NCI-H774 (cell line): ENCODE measurements at regions not wholly inside any gene's neighbourhood (a gene's known extent, or its start where the extent isn't known, plus 50 kb on each side); places are given as distances from the start of the nearest gene placed in this dataset.
"Not testable (repeated sequence)": the region's sequence is repeated elsewhere in the genome, so short reads cannot be mapped to it uniquely, and the experiment has no call there.

Experiments
- DNase-seq: peaks from one replicate; lab custom pipeline; 2025; lab: John Stamatoyannopoulos, UW

DNA sequence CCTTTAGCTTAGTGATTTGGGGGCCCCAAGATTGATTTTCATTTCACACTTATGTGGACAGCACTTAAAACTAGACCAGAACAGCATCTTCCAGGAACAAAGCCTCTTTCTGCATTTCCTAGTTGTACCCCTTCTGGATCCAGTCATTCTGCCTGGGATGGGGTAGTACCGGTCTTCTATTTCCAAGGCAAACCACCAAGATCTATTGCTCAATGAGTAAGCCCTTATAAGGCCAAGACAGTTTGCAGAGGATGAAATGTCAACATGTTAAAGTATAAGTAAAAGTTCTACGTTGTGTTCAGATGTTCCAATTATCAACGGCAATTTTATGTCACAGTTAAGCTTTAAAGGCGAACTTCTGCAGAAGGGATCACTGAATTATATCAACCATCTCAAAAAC is 106.9 kb upstream of the ZNF746 start:
- no peak for DNase-seq

DNA sequence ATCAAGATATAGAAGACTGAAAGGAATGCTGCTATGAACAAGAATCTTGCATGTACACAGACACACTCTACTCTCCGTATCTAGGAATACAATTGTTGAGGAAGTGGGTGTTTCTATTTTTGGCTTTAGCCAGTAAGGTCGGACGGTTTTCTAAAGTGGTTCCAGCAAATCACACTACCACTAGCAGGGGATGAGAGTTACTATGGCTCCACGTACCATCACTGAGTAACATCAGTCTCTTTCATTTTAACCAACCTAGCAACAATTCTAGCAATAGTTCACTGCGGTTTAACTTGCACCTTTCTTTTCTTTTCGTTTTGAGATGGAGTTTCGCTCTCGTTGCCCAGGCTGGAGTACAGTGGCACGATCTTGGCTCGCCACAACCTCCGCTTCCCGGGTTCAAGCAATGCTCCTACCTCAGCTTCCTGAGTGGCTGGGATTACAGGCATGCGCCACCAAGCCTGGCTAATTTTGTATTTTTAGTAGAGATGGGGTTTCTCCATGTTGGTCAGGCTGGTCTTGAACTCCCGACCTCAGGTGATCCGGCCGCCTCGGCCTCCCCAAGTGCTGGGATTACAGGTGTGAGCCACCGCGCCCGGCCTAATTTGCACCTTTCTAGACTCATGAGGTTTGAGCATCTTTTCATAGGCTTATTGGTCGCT is 103.2 kb upstream of the ZNF746 start:
- DNase-seq = not testable (repeated sequence)

DNA sequence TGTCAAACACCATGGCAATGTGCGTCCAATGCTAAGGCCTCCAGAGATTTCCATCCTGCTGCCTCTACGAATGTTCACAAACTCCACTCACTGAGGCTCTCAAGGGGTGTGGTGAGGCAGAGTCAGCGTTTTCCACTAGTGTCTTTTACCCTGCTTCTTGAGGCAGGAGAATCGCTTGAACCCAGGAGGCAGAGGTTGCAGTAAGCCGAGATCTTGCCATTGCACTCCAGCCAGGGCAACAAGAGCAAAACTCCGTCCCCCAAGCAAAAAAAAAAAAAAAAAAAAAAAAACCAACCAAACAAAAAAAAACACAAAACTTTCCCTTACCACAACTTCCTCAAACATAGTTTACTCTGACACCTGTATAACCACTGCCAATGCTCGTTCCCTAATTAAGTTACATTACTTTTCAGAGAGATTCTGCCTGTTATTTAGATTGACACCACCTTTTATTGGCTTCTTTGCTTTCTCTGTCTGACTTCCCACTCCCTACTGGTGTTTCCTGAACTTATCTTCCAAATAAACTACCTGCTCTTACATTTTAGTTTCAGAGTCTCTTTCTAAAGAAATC is 102.1 kb upstream of the ZNF746 start:
- no peak for DNase-seq

DNA sequence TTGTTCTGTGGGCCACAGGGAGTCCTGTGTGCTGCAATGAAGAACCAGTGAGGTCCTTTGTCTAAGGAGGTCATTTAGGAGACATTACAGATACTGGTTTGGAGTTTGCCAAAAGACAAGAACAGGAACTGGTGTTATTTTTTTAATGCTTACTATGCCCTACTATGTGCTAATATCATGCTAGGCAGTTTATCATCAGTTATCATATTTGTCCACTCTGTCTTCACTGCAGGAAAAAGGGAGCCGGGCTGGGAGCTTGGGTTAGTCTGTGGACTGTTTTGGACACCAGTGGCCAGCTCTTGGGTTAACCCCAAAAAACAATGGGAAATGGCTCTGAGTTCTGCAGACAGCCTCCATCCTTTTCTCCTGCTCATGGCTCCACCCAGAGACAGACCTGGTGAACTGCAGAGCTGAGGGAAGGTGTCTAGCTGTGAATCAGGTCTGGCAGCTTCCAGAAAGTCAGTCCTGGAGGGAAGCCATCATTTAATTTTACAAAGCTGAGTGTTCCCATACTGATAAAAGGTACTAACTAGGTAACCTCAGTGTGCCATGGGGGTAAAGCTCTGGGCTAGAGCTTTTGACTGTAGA is 101.2 kb upstream of the ZNF746 start:
- DNase-seq = no peak

DNA sequence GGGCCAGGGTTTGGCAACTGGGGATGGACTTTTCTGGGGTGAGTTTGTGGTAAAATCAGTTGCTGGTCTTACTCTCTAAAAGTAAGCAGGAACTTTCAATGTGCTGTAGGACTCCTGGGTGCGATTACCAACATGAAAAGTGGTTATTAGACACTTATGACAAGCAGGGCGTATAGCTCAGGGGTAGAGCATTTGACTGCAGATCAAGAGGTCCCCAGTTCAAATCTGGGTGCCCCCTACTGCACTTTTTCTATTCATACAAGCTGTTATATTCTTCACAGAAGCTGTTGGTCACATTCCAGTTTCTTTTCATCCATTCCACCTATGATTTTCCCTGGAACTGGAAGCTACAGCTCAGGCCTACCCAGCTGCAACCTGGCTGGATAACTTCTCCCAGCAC is 100.2 kb upstream of the ZNF746 start:
- not testable (repeated sequence) for DNase-seq

DNA sequence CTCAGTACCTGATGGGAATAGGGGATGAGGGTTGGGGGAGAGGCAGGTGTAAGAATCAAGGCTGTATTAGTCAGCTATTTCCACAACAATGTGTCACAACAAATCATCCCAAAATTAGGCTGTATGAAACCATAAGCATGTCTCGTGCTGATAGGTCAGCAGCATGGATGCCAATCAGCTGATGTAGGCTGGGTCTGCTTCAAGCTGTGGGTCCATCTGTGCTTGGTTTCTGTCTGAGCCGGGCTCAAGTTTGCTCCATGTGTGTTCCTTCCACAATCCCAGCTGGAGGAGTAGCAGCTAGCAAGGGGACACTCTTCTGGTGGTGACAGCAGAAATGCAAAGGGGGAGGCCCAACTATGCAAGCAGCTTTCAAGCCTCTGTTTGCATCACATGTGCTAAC is 97.9 kb upstream of the ZNF746 start:
- no peak for DNase-seq

DNA sequence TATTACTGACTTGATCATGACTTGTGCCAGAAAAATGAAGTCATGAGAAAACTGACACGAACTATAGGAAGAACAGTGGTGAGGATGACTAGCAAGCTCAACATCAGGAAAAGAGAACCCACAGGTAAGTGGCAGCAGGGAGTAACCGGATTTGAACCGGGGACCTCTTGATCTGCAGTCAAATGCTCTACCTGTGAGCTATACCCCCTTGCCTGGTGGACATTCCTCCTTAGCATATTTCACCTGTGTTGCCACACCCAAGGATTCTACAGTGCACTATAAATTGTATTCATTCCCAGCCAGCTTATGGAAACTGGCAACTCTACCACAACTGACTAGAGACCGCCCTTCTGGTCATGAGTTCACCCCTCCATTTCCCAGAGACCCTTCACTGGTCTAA is 97.5 kb upstream of the ZNF746 start:
- no peak for DNase-seq

DNA sequence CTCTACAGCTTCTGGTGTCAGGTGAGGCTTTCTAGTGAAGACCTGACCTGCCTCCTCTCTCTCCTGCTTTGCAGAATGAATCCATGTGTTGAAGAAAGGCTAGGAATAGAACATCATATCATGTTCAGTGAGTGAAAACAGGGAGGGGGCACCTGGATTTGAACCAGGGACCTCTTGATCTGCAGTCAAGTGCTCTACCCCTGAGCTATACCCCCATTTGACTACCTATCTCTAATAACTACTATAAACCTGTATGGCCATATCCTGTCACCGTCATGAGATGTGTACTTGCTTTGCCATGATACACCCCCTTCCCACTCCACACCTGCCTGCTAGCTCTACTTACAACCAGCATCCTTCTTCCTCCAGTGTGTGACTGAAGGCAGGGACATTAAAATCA is 91.3 kb upstream of the ZNF746 start:
- DNase-seq = no peak

DNA sequence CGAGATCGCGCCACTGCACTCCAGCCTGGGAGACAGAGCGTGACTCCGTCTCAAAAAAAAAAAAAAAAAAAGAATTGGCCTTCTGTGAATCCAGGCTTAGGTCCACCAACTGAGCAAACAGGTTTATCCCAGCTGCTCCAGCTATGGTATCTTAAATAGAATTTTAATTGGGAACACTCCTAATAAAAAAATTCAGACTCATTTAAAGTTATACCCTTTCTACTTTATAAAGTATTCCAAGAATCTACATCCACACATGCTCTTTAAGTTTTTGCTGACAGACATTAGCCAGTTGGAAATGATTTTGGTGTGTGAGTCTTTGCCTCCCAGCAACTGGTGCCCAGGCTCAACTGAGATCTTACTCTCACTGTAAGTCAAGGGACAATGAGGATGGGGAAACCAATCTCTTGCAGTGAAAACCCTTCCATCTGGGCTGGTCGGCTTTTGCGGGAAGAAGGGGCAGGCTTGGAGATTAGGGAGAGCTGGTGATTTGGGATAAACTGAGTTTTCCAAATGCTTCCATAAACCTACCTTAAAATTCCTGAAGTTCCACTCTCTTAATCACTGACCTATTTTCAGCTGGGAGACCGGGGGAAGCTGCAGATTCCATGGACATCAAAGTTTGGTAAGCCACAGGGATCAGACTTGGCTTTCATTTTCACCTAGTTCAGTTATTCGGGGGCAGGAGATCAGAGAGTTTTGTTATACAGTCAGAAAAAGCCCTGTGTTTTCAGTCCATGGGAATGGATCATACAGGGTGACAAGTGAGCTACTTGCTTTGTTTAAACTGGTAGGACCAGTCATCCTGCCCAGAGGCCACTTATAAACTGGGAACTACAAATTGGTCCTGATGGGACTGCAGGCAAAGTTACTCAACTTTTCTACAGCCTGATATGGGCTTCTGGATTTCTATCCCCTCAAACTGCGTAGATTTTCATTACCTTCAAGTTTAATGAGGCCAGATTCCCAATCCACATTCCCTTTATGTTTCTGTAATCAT is 89.3 kb upstream of the ZNF746 start:
- DNase-seq = no peak

DNA sequence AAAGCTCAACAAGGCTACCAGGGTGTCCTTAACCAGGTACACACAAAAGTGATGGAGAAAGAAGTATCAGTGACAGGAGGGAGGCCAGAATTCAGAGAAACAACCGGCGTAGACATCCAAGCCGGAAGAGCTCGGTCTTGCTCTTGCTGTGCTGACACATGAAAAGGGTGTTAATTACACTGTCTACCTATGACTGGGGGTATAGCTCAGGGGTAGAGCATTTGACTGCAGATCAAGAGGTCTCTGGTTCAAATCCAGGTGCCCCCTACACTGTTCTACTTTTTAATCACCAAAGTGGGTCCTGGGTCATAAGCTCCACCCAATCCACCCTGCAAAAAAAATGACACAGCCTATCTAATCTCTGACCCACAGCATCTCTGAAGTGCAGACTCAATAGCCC is 86.9 kb upstream of the ZNF746 start:
- DNase-seq = no peak

DNA sequence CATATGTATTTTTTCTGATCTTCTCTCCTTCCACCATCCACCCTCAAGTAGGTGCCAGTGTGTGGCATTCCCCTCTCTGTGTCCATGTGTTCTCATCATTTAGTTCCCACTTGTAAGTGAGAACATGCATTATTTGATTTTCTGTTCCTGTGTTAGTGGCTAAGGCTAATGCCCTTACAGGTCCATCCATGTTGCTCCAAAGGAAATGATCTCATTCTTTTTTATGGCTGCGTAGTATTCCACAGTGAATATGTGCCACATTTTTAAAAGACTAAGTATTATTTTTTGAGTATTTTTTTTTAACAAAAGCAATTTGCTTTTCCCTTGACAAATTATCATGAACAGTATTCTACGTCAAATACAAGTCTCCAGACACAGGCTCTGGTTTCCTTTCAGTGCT is 86.4 kb upstream of the ZNF746 start:
- DNase-seq = no peak

DNA sequence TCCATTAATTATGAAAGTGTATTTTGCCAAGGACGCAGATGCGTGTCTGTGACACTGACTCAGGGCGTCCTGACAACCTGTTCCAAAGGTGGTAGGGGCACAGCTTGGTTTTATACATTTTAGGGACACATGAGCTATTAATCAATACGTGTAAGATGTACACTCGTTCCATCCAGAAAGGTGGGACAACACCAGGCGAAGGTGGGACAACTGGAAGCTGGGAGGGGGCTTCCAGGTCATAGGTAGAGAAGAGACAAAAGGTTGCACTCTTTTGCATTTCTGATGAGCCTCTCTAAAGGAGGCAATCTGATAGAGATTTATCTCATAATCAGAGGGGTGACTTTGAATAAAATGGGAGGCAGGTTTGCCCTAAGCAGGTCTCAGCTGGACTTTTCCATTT is 82.7 kb upstream of the ZNF746 start:
- no peak for DNase-seq

DNA sequence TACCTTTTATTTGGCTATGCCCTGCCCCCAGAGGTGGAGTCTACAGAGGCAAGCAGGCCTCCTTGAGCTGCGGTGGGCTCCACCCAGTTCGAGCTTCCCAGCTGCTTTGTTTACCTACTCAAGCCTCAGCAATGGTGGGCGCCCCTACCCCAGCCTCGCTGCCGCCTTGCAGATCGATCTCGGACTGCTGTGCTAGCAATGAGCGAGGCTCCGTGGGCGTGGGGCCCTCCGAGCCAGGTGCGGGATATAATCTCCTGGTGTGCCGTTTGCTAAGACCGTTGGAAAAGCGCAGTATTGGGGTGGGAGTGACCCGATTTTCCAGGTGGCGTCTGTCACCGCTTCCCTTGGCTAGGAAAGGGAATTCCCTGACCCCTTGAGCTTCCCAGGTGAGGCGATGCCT is 81.8 kb upstream of the ZNF746 start:
- not testable (repeated sequence) for DNase-seq

DNA sequence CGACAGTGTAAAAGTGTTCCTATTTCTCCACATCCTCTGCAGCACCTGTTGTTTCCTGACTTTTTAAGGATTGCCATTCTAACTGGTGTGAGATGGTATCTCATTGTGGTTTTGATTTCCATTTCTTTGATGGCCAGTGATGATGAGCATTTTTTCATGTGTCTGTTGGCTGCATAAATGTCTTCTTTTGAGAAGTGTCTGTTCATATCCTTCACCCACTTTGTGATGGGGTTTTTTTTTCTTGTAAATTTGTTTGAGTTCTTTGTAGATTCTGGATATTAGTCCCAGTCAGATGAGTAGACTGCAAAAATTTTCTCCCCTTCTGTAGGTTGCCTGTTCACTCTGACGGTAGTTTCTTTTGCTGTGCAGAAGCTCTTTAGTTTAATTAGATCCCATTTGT is 76.8 kb upstream of the ZNF746 start:
- not testable (repeated sequence) for DNase-seq

DNA sequence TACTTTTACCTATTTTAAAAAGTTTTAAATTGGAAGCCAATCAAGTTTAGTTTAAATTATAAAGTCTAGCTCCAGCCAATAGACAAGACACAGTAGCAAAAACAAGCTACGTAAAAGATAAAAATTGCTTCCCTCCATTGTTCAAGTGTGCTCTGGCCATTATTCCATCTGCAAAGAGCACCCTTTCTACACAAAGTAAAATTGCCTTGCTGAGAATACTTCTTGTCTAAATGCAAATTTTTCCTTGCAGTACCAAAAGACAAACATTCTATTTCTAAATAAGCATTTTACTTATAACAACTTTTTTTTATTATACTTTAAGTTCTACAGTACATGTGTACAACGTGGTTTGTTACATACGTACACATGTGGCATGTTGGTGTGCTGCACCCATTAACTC is 75.9 kb upstream of the ZNF746 start:
- DNase-seq = no peak

DNA sequence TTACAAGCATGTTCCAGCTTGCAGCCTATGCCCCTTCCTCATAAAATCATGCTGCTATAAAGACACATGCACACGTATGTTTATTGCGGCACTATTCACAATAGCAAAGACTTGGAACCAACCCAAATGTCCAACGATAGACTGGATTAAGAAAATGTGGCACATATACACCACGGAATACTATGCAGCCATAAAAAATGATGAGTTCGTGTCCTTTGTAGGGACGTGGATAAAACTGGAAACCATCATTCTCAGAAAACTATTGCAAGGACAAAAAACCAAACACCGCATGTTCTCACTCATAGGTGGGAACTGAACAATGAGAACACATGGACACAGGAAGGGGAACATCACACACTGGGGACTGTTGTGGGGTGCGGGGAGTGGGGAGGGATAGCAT is 75.3 kb upstream of the ZNF746 start:
- not testable (repeated sequence) for DNase-seq

DNA sequence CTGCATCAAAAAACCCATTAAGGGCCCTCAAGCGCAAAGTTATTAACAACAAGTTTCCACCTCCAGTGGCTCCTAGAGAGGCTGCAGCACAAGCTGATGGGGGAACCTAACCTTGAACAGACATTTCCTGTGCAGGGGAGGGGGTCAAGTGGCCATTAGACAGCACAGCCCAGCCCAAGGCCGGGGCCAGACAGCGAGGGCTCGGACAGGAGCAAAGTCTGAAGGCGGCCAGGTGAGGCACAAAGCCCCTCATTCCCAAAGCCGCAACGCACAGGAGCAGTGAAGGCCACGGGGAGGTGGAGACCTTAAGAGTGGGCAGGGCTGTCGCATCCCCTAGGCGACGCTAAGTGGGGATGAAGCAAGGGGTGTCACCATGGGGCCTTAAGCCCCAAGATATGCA is 73.2 kb upstream of the ZNF746 start:
- no peak for DNase-seq

DNA sequence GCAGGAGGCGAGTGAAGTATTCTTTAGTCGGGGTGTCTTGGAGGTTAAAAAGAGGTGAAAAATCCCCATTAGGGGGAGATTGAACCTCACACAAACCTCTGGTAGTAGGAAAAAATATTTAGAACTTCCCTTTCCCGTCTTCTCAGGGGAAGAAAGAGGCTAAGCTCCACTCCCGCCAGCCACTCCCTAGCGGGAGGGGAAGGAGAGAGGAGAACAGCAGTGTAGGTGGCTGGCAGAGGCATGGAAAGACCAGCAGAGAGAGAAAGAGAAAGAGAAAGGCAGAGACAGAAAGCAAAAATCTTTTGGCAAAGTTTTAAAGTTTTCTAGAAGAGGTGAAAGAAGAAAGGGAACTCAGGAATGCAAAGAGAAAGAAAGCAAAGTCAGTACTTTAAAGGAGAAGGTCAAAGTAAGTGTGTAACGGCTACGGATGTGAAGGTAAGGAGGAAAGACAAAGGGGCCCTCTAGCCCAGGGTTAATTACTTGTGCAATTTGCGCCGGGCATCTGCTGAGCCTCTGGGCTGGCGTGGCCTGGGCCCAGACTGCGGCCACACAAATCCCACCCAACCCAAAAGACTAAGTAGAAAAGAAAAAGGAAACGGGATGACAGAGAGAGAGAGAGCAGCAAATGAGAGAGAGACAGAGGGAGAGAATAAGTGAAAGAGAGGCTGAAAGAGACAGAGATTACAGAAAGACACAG is 72.3 kb upstream of the ZNF746 start:
- no peak for DNase-seq

DNA sequence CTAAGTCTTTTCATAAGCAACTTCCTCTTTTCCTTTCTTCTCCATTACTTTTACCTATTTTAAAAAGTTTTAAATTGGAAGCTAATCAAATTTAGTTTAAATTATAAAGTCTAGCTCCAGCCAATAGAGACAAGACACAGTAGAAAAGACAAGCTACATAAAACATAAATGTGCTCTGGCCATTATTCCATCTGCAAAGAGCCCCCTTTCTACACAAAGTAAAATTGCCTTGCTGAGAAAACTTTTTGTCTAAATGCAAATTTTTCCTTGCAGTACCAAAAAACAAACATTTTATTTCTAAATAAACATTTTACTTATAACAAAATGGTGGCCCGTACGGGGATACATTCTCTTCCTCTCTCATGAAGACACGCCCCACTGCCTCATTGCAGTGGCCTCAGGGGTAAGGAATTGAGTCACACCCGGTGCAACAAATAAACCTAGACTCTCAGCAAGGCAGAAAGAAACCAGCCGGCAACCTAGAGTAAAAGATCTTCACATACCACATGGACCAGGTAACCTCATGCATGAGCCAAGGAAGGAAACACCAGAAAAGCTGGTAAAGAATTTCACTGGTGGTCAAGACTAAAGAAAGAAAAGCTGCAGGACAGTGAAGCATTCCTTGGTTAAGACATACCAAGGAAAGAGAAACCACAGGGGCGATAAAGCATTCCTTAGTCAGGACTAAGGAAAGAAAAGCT is 71.6 kb upstream of the ZNF746 start:
- no peak for DNase-seq

DNA sequence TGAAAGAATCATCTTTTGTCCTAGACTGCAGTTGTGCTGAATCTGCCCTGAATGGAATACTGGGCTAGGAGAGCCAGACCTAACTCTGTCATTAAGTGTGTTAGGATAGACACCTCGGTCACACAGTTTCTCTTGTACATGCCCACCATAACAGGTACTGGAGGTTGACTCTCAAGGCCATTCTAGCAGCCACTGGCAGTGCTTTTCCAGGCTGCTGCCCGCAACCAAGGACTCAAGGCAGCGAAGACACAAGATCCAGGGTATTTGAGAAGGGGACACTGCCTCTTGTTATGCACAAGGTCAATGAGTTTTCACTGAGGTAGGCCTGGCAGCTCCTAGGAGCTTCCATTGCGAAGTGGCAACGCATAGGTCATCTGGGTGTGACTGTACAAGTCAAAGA is 70.6 kb upstream of the ZNF746 start:
- DNase-seq = no peak

DNA sequence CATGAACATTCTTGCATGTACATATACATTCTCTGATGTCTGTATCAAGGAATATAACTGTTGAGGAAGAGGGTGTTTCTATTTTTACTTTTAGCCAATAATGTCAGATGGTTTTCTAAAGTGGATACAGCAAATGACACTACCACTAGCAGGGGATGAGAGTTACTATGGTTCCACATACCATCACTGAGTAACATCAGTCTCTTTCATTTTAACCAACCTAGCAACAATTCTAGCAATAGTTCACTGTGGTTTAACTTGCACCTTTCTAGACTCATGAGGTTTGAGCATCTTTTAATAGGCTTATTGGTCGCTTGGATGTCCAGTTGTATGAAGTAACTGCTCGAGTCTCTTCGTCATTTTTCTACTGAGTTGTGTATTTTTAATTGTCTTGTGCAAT is 68.5 kb upstream of the ZNF746 start:
- DNase-seq = no peak

DNA sequence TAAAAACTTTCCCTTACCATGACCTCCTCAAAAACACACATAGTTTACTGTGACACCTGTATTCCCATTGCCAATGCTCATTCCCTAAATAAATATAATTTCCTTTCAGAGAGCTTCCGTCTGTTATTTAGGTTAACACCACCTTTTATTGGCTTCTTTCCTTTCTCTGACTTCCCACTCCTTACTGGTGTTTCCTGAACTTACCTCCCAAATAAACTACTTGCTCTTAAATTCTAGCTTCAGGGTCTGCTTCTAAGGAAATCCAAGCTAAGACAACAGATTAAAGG is 67.4 kb upstream of the ZNF746 start:
- DNase-seq = no peak
